ENCODE measurements at regions not wholly inside any gene's neighbourhood (a gene's known extent, or its start where the extent isn't known, plus 50 kb on each side); places are given as distances from the start of the nearest gene placed in this dataset.

GRCh38 chr12:125233319-125233718, 168.1 kb downstream of the AACS start:
- TF ChIP-seq CTCF (IDR thresholded peaks at IDR 0.05) (no peak), EZH2 (IDR thresholded peaks at IDR 0.05; ENCODE audit: borderline replicate concordance, insufficient read depth, low read depth, low read length, poor library complexity, severe bottlenecking) (no peak)

Measured in B cell (primary cell).